Calu3 (cell line): ENCODE measurements at regions not wholly inside any gene's neighbourhood (a gene's known extent, or its start where the extent isn't known, plus 50 kb on each side); places are given as distances from the start of the nearest gene placed in this dataset.

Experiments used
- BruUV-seq: library from RNA; stranded (reverse); fragments of 400-500 nt; replicated peaks from 2 replicates; lab custom pipeline; 2021; lab: Mats Ljungman, UMichigan
- CTCF ChIA-PET: fragments of 300-600 bp; sonication (Branson Sonifier 250); formaldehyde crosslinking; loops from one replicate; lab custom pipeline; 2022; ENCODE audit warnings: antibody characterized with exemption; lab: Charles Lee
- DNase-seq: peaks from one replicate; pipeline ENCODE4 v3.0.0; 2022
- H3K27ac Mint-ChIP-seq: one replicate; pipeline ENCODE4 v1.8.0; 2022; ENCODE audit warnings: mixed read lengths; ENCODE audit not compliant: unreplicated experiment
- H3K27me3 Mint-ChIP-seq: one replicate; pipeline ENCODE4 v1.8.0; 2022; ENCODE audit warnings: mixed read lengths; ENCODE audit not compliant: unreplicated experiment
- H3K36me3 Mint-ChIP-seq: one replicate; pipeline ENCODE4 v1.8.0; 2022; ENCODE audit warnings: mild to moderate bottlenecking, moderate library complexity, mixed read lengths; ENCODE audit not compliant: insufficient read depth, unreplicated experiment
- H3K4me1 Mint-ChIP-seq: one replicate; pipeline ENCODE4 v1.8.0; 2022; ENCODE audit warnings: mild to moderate bottlenecking, low read depth, mixed read lengths; ENCODE audit not compliant: unreplicated experiment
- H3K4me3 Mint-ChIP-seq: one replicate; pipeline ENCODE4 v1.8.0; 2022; ENCODE audit warnings: mild to moderate bottlenecking, low read depth, moderate library complexity, mixed read lengths; ENCODE audit not compliant: unreplicated experiment
- H3K9me3 Mint-ChIP-seq: one replicate; pipeline ENCODE4 v1.8.0; 2022; ENCODE audit warnings: low read depth, mixed read lengths; ENCODE audit not compliant: unreplicated experiment
- intact Hi-C: fragments of 100-400 bp; cut with micrococcal nuclease; formaldehyde crosslinking; loops from one replicate; pipeline ENCODE4 v1.10.0; 2022; ENCODE audit not compliant: unreplicated experiment
- TF ChIP-seq, protein P1 (sequence below): fragments of 200-600 bp; IDR thresholded peaks from one replicate; pipeline ENCODE4 v1.8.0; 2022; ENCODE audit warnings: antibody characterized with exemption; ENCODE audit not compliant: unreplicated experiment

DNA sequence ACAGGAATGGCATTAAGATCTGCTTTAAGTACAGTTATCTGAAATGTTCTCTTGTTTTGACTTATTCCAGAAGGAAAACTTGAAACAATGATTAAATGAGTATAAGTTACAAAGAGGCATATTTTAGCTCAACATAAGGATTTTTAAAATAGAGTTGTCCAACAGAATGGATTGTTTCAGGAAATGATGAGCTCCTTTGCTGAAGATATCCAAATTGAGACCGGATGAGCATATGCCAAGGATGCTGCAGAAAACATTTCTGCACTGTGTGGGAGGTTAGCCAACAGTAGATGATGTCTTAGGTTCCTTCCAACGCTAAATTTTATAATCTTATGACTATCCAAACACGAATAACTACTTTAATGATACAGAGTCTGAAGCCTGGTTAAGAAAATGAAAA, 226.5 kb upstream of the NANOGP8 start:
- Mint-ChIP-seq H3K4me1 (peaks cover 4% of the 10 kb centered on the region), H3K4me3 (no peak overlapping the region), H3K27ac (no peak overlapping the region), H3K36me3 (no peaks in the 10 kb centered on the region), H3K27me3 (no peaks in the 10 kb centered on the region), H3K9me3 (no peaks in the 10 kb centered on the region)
- CTCF ChIA-PET = interaction anchor here (0.7 kb wide), 2 partner anchors 72 to 133 kb away, joined by 4 to 5 read pairs; no protein-coding TSS in a partner anchor
- DNase-seq = no peak
- intact Hi-C loops = no loop called here
- BruUV-seq = no TSS peak
- TF ChIP-seq, protein P1, sequence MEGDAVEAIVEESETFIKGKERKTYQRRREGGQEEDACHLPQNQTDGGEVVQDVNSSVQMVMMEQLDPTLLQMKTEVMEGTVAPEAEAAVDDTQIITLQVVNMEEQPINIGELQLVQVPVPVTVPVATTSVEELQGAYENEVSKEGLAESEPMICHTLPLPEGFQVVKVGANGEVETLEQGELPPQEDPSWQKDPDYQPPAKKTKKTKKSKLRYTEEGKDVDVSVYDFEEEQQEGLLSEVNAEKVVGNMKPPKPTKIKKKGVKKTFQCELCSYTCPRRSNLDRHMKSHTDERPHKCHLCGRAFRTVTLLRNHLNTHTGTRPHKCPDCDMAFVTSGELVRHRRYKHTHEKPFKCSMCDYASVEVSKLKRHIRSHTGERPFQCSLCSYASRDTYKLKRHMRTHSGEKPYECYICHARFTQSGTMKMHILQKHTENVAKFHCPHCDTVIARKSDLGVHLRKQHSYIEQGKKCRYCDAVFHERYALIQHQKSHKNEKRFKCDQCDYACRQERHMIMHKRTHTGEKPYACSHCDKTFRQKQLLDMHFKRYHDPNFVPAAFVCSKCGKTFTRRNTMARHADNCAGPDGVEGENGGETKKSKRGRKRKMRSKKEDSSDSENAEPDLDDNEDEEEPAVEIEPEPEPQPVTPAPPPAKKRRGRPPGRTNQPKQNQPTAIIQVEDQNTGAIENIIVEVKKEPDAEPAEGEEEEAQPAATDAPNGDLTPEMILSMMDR = no peak

DNA sequence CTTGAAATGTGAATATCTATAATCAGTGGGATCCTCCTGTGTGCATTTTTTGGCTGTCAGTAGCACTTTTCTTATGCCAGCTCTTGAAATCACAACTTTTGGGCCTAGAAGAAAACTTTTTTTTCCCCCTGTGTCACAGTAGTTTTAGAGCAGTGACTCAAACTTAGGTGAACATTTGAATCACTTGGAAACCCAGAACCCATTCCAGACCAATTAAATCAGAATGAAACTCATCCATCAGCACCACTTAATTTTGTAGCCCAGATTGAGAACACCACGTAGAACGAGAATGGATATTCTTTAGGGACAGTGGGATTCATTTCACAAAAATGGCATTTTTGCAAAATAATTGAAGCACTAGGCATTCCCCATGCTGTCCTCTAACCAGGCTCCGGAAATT, 224.8 kb upstream of the NANOGP8 start:
- no peak for DNase-seq

DNA sequence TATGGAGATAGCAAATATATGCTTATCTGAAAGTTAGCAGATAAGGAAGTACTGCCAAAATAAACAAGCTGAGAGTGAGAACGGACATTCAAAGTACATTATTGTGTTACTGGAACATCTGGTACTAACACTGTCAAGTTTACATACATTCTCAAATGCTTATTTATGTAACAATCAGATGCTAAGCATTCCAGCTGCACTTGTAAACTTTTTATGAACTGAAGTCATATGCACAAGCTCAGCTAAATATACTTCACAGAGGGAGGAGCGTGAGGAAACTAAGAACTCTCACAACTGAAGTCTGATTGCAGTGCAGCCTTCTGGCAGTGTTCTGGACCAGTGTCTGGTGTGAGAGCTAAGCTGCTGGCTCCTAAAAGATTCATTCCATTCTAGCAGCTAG, 223.7 kb upstream of the NANOGP8 start:
- Mint-ChIP-seq H3K27ac (no peak overlapping the region), H3K27me3 (no peaks in the 10 kb centered on the region), H3K36me3 (no peaks in the 10 kb centered on the region), H3K4me3 (no peak overlapping the region), H3K9me3 (no peaks in the 10 kb centered on the region), H3K4me1 (peaks cover 14% of the 10 kb centered on the region)
- intact Hi-C loops = loop anchor here (10.0 kb wide), 1 partner anchor 234 kb away; no protein-coding TSS in a partner anchor
- BruUV-seq = no TSS peak
- CTCF ChIA-PET = no interaction called here
- DNase-seq = no peak
- TF ChIP-seq, protein P1 = no peak

More for the DNA sequence above, 224.8 kb upstream of the NANOGP8 start:
- Mint-ChIP-seq H3K4me3 (no peak overlapping the region), H3K9me3 (no peaks in the 10 kb centered on the region), H3K27me3 (no peaks in the 10 kb centered on the region), H3K36me3 (no peaks in the 10 kb centered on the region), H3K27ac (no peak overlapping the region), H3K4me1 (peaks cover 14% of the 10 kb centered on the region)
- intact Hi-C loops = loop anchor here (10.0 kb wide), 1 partner anchor 235 kb away; no protein-coding TSS in a partner anchor
- TF ChIP-seq, protein P1 = no peak
- no TSS peak for BruUV-seq
- CTCF ChIA-PET = no interaction called here

DNA sequence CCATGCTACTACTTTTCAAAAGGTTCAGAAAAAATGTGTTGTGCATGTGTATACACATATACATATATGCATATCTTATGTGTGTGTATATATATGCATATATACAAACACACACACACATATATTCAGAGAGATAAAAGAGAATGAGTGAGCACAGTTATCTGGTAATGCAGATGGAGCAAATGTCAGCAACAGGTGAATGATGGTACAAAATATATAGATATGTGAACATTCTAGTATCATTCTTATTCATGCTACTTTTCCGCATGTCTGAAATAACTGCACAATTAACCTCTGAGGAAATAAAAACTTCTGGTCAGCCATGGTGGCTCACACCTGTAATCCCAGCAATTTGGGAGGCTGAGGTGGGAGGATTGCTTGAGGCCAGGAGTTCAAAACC, 222.6 kb upstream of the NANOGP8 start:
- Mint-ChIP-seq H3K9me3 (no peaks in the 10 kb centered on the region), H3K27ac (no peak overlapping the region), H3K36me3 (no peaks in the 10 kb centered on the region), H3K27me3 (no peaks in the 10 kb centered on the region), H3K4me1 (peaks cover 14% of the 10 kb centered on the region), H3K4me3 (no peak overlapping the region)
- CTCF ChIA-PET = no interaction called here
- intact Hi-C loops = loop anchor here (10.0 kb wide), 1 partner anchor 233 kb away; no protein-coding TSS in a partner anchor
- no peak for DNase-seq
- no TSS peak for BruUV-seq
- TF ChIP-seq, protein P1 = no peak
